ENCODE measurements at regions not wholly inside any gene's neighbourhood (a gene's known extent, or its start where the extent isn't known, plus 50 kb on each side); places are given as distances from the start of the nearest gene placed in this dataset.

GRCh38 chr11:129705341-129705740 lies 110.3 kb upstream of the TMEM45B start:
- TF ChIP-seq CTCF (IDR thresholded peaks at IDR 0.05) (no peak), POLR2A (IDR thresholded peaks at IDR 0.05) (no peak)
